Sigmoid colon (tissue), 3 donors: ENCODE measurements at regions not wholly inside any gene's neighbourhood (a gene's known extent, or its start where the extent isn't known, plus 50 kb on each side); places are given as distances from the start of the nearest gene placed in this dataset.

Source experiments
- CTCF ChIP-seq, 4 experiments: fragments of 450-650 bp in 3 of 4; fragments of 200-600 bp in 1 of 4; IDR thresholded peaks; one replicate each; pipeline ENCODE4 v1.5.1; 2016 to 2019; ENCODE audit warnings: antibody characterized with exemption in 4 of 4, mild to moderate bottlenecking in 3 of 4, moderate library complexity in 2 of 4
- POLR2A ChIP-seq, 2 donors: fragments of 450-650 bp; IDR thresholded peaks; one replicate each; pipeline ENCODE4 v1.6.1; 2016; ENCODE audit warnings: antibody characterized with exemption in 2 of 2, mild to moderate bottlenecking in 2 of 2, moderate library complexity in 2 of 2

GRCh38 chr5:82332064-82332855, 54.1 kb upstream of the RPS23 start:
- TF ChIP-seq POLR2A (IDR thresholded peaks at IDR 0.05) (no peak), CTCF (IDR thresholded peaks at IDR 0.05) (no peak)
